GM18858 (cell line): ENCODE measurements at regions not wholly inside any gene's neighbourhood (a gene's known extent, or its start where the extent isn't known, plus 50 kb on each side); places are given as distances from the start of the nearest gene placed in this dataset.
"Not testable (repeated sequence)": the region's sequence is repeated elsewhere in the genome, so short reads cannot be mapped to it uniquely, and the experiment has no call there.

Source experiments
- ATAC-seq: cut with Tn5 transposase; IDR thresholded peaks from one replicate; pipeline ENCODE4 v1.9.1; 2021; ENCODE audit not compliant: unreplicated experiment

DNA sequence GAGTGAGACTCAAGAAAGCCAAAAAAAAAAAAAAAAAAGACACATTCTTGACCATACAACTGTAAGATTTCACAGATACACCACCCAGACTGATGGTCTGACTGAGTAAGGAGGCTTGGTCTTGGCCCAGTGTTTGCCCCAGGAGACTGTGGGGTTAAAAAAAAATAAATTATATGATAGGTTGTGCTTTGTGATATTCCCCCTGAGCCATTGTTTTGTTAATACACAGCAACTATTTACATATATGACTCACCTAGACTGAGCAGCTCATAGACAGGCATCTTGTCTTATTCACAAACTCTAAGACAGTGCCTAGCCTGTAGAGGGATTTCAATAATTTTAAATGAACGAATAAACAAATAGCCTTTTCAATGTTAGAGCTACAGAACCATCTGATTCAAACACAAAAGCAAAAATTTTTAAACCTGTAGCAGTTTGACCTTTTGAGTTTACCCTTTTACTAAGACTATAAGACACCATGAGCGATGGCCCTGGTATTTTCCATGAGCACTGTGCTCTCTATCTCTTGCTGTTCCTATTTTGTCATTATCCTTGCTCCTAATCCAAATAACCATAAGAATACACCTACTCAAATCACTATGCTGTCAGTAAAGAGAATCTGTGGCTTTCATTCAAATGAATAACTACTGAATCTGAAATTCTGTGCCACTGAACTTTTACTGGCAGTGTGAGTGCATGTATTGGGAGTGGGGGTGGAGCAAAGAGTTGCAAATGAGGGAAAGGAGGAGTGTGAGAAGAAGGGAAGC lies 199.4 kb upstream of the PTBP2 start:
- no peak for ATAC-seq

DNA sequence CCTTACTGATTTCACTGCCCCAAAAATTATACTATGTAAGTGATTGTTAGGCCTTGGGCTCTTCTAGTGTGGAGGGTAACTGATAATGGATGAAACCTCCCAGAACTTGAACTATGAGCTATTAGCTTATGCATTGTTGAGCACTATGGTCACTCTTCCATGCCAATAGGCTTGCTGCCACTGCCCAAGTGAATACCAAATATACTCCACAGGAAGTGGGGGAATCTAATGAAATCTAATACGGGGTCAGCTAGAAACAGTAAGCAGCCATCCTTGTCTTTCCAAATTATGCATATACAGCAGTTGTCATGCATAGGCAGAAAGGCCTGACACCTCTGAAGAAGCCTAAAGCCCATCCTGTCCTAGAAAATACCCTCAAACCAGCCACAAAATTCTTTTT lies 198.7 kb upstream of the PTBP2 start:
- no peak for ATAC-seq

- ATAC-seq: no peak
These were observed 197.5 kb upstream of the PTBP2 start for GRCh38 chr1:96524100-96524499.

DNA sequence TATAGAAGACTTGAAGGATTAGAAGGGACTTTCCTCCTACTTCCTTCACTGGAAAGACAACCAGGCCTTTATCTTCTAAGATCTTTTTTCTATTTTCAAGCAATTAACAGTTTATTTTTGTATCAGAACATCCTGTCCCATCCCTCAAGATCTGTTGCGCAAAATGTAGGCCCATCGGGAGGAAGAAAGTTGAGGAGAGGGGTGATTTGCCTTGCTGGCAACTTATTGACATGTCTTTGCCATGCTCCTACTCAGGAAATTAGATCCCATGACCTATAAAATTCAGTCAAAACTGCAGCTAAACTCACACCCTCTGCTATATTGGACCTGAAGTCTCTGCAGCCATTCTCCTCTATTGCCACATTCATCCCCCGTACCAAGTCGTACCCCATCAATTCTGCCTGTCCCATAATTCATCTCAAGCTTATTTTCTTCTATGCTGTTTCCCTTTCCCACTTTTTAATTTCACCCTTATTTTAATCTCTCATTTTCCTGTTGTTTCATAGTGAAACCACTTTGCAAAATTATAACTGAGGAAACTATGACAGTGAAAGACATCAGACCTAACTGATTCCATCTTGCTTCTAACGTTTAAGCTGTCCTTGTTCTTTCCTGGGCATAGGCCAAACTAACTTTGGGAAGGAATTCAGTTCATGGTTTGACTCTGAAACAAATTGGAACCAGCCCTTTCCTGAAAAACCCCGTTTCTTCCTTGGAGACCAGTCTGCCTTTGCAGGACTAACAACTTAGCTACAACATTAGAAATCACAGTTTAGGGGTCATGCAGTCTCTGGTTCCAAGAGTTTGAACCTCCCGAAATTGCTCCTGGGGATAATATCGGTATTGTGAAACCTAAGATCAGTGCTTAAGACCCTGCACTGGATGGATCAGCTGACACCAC lies 195.7 kb upstream of the PTBP2 start:
- ATAC-seq: no peak

DNA sequence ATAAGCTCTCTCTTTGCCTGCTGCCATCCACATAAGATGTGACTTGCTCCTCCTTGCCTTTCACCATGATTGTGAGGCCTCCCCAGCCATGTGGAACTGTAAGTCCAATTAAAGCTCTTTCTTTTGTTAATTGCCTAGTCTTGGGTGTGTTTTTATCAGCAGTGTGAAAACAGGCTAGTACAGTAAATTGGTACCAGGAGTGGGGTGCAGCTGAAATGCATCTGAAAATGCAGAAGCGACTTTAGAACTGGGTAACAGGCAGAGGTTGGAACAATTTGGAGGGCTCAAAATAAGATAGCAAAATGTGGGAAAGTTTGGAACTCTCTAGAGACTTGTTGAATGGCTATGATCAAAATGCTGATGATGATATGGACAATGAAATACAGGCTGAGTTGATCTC lies 192.9 kb upstream of the PTBP2 start:
- ATAC-seq: not testable (repeated sequence)

GRCh38 chr1:96533820-96534219 lies 187.8 kb upstream of the PTBP2 start:
- no peak for ATAC-seq

- no peak for ATAC-seq
These were observed 185.0 kb upstream of the PTBP2 start for GRCh38 chr1:96536581-96536980.

DNA sequence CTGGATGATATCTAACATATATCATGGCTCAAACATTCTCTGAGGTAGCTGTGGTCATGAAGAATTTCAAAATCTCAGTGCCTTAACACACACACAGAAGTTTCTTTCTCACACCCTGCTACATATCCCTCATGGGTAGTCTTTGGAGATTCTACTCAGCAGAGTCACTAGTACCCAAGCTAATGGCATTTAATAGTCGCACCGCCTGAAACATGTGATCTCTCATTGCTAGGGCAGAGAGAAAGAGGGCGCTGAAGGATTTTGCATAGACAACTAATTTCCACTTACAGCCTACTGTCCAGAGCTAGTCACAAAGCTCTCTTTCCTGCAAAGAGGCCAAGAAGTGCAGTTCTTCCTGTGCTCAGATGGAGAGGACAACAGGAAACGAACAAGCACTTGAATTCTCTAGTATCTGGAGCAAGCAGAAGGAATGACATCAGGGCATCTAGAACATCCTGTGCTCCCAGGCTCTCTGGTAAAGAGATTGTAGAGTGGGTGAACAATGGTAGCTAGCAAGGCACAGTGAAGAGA lies 183.4 kb upstream of the PTBP2 start:
- ATAC-seq: no peak

- ATAC-seq: no peak
These were observed 182.7 kb upstream of the PTBP2 start for GRCh38 chr1:96538883-96539282.

GRCh38 chr1:96541491-96541890 lies 180.1 kb upstream of the PTBP2 start:
- no peak for ATAC-seq

DNA sequence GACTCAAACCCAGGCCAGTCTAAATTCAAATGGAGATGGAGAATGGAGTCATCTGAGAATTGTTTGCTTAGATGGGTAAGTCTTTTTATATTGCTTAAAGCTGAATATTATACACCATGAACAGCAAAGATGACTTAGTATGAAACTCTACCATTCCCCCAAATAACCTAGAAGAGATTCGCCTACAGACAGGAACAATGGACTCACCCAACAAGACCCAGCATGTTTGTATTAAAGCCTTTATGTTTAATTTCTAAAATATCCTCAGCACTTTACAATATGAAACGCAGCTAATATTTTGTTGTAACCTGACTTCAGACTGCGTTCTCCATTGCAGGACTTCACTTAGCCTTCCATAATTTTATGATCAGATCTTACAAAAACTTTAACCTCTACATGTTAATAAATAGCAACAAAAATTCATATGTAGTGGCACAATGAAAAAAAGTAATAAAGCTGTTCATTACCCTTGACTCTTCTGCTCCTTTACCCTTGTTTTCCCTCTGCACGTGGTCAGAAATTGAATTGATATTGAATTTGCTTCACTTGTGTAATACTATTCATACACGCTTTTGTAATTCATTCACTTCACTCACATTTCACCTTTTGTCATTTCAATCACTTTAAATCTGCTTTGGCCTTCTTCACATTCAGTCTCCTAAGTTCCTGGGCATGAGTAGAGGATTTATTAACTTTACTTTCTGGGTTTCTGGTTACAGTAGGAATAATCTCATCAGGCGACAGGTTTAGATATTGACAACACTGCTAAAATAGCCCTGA lies 177.3 kb upstream of the PTBP2 start:
- ATAC-seq: no peak

DNA sequence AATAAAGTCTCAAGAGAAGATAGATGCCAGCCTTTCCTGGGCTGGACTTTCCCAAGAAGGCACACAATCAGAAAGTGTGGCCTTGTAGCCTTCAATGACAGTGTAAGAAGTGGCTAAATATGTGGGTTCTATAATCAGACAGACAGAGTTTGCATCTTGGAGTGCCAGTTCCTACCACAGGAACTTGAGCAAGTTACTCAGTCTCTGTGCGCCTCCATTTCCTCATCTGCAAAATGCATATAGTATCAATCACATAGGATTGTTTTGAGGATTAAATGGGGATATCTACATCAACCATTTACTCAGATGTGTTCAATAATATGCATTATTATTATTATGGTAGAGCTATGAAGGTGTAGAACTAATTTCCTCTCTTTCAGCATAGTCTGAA lies 176.8 kb upstream of the PTBP2 start:
- ATAC-seq: no peak

DNA sequence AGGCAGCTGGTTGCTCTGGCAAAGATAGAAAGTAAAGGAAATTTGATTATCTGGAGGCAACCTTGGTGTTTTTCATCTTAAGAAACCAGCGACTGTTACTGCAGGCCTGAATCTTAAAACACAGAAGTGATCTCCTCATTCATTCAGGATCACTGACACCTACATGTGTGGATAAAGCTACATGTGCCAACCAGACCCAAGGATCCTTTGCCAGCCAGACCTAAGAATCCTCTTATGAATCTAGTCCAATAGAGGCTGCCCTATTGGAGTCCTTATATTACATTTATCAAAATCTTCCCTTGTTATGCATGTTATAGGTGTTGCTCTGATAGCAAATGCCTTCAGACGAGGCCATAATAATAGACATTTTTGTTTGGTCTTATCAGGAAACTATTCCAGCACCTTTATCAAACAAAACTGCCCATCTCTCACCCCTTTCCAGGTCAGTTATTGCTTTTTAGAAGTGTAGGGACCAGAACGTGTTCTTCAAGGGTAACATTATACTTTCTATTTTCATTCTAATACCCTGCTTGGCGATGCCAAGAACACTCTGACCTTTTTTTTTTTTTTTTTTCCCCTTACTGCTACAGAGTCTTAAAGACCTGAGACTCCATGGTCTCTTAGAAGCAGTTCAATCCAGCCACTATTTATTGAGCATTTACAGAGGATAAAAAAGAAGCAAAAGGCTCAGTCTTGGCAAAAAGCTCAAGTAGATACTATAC lies 175.5 kb upstream of the PTBP2 start:
- ATAC-seq: no peak

DNA sequence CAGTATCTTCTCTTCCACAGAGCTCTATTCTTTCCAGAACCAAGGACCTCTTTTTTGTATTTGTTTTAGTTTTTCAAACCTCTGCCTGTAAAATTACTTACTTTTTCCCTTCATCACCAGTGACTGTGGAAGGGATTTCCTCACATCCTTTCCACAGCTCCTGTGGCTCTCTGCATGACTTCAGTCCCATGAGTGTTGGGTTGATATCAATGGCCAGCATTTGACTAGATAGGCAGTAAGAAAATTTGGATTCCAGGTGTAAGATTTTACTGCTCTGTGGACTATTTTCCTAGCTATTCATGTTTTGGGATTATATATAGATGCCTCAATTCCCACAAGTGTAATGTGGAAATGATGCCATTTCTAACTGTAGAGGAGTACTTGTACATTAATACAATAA lies 171.5 kb upstream of the PTBP2 start:
- no peak for ATAC-seq

- ATAC-seq: no peak
These were observed 169.1 kb upstream of the PTBP2 start for GRCh38 chr1:96552451-96552850.

DNA sequence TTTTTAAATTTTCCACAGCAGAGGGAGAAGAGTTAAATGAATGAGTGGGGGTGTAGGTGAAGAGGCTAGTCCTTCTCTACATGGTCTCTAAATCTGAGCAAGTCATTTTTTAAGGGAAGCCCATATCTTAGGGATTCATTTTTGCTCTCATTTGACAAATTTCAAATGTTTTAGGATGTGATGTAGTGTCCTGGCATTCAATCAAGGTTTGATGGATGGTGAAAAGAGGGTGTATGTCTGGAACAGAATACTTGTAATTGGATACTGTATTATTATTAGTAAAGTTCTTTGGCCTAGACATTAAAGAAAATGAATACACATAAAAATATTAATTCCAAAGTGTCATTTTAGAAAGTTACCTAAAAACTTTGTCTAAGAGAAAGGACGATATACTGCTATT lies 167.8 kb upstream of the PTBP2 start:
- no peak for ATAC-seq

- no peak for ATAC-seq
These were observed 167.2 kb upstream of the PTBP2 start for GRCh38 chr1:96554364-96554763.

GRCh38 chr1:96557336-96557735 lies 164.2 kb upstream of the PTBP2 start:
- no peak for ATAC-seq

GRCh38 chr1:96558635-96559034 lies 162.9 kb upstream of the PTBP2 start:
- no peak for ATAC-seq

- no peak for ATAC-seq
These were observed 162.4 kb upstream of the PTBP2 start for GRCh38 chr1:96559181-96559580.
